Sigmoid colon (tissue), 4 donors: ENCODE measurements at regions not wholly inside any gene's neighbourhood (a gene's known extent, or its start where the extent isn't known, plus 50 kb on each side); places are given as distances from the start of the nearest gene placed in this dataset.

Source experiments
- CTCF ChIP-seq, 4 experiments: fragments of 450-650 bp in 3 of 4; fragments of 200-600 bp in 1 of 4; IDR thresholded peaks; one replicate each; pipeline ENCODE4 v1.5.1; 2016 to 2019; ENCODE audit warnings: antibody characterized with exemption in 4 of 4, mild to moderate bottlenecking in 3 of 4, moderate library complexity in 2 of 4
- EP300 ChIP-seq, 4 donors: sonication (generic); formaldehyde crosslinking; IDR thresholded peaks; one replicate each; pipeline ENCODE4 v1.6.1; 2017; ENCODE audit warnings: antibody characterized with exemption in 4 of 4
- POLR2A ChIP-seq, 2 donors: fragments of 450-650 bp; IDR thresholded peaks; one replicate each; pipeline ENCODE4 v1.6.1; 2016; ENCODE audit warnings: antibody characterized with exemption in 2 of 2, mild to moderate bottlenecking in 2 of 2, moderate library complexity in 2 of 2
- POLR2AphosphoS5 ChIP-seq, 4 donors: sonication (generic); formaldehyde crosslinking; IDR thresholded peaks; one replicate each; pipeline ENCODE4 v1.6.1; 2017; ENCODE audit warnings: antibody characterized with exemption in 4 of 4

DNA sequence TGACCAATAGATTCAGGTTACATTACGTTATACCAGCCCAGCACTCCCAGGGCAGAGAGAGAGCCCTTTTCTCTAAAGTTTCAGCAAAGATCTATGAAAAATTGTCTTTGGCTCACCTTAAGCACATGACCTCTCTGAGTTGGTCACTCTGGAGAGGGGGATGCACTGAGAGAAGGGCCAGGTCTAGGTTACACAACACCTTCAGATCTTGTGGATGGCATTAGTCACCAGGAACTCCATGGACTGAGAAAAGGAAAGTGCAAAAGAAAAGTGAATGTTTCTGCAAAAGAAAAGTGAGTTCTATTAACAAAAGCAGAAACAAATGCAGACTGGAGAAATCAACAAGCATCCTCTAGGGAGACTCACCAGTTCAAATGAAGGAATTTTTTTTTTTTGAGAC, 253.3 kb upstream of the SALL1 start:
- TF ChIP-seq CTCF (IDR thresholded peaks at IDR 0.05): no peak
- no peak for TF ChIP-seq POLR2A (IDR thresholded peaks at IDR 0.05)
- TF ChIP-seq EP300 (IDR thresholded peaks at IDR 0.05): no peak
- no peak for TF ChIP-seq POLR2AphosphoS5 (IDR thresholded peaks at IDR 0.05)
